GM12878 (cell line): ENCODE measurements at regions not wholly inside any gene's neighbourhood (a gene's known extent, or its start where the extent isn't known, plus 50 kb on each side); places are given as distances from the start of the nearest gene placed in this dataset.

Experiments
- ATAC-seq: fragments of 200-7000 bp; cut with Tn5 transposase; 3 replicates; pipeline ENCODE4 v1.9.1; 2020; ENCODE audit warnings: mild to moderate bottlenecking, moderate library complexity
- BruUV-seq: library from RNA; stranded (reverse); fragments of 400-500 nt; replicated peaks from 2 replicates; lab custom pipeline; 2021; lab: Mats Ljungman, UMichigan
- CTCF ChIA-PET: fragments of 300-600 bp; sonication (Branson Sonifier 250); formaldehyde crosslinking; extraction: SDS; loops from one replicate; lab custom pipeline; 2021; ENCODE audit warnings: inconsistent platforms; lab: Yijun Ruan, JAX
- POLR2A ChIA-PET: fragments of 350-600 bp; formaldehyde crosslinking; extraction: SDS; loops from one replicate; lab custom pipeline; 2021; ENCODE audit warnings: inconsistent platforms; lab: Charles Lee
- RAD21 ChIA-PET: fragments of 300-600 bp; sonication (Branson Sonifier 250); formaldehyde crosslinking; loops from one replicate; lab custom pipeline; 2023; ENCODE audit warnings: antibody characterized with exemption; ENCODE audit not compliant: unreplicated experiment; lab: Charles Lee
- SMC1A ChIA-PET: fragments of 300-600 bp; sonication (Branson Sonifier 250); formaldehyde crosslinking; loops from one replicate; lab custom pipeline; 2023; ENCODE audit not compliant: unreplicated experiment, uncharacterized antibody; lab: Charles Lee
- DNase-seq: peaks from one replicate; pipeline ENCODE4 v3.0.0-alpha.2; 2011; ENCODE audit warnings: low read depth, low spot score
- FAIRE-seq: peaks from 3 replicates; lab custom pipeline; 2011; peaks lifted over from hg19 to GRCh38; lab: Jason Lieb, UNC
- H2AFZ ChIP-seq: 2 replicates; pipeline ENCODE4 v1.6.0; 2011; ENCODE audit warnings: low read depth, low read length, control low read depth; ENCODE audit not compliant: control insufficient read depth
- H3K27ac ChIP-seq: 2 replicates; pipeline ENCODE4 v1.5.1; 2011; ENCODE audit warnings: control low read depth; ENCODE audit not compliant: control insufficient read depth, insufficient read depth
- H3K27me3 ChIP-seq, 2 experiments: replicated peaks in 1 of 2; 2 replicates each; pipeline versions ENCODE4 v1.6.0 to v1.6.1; 2011; ENCODE audit warnings: low read length in 1 of 2; ENCODE audit not compliant: control insufficient read depth in 2 of 2, insufficient read depth in 2 of 2
- H3K36me3 ChIP-seq, 2 experiments: 2 replicates each; pipeline ENCODE4 v1.5.1; 2011; ENCODE audit warnings: low read length in 1 of 2; ENCODE audit not compliant: control insufficient read depth in 2 of 2, insufficient read depth in 2 of 2
- H3K4me1 ChIP-seq: 2 replicates; pipeline ENCODE4 v1.6.1; 2011; ENCODE audit warnings: mild to moderate bottlenecking, low read length, moderate library complexity, mixed read lengths; ENCODE audit not compliant: control insufficient read depth, insufficient read depth
- H3K4me2 ChIP-seq: 2 replicates; pipeline ENCODE4 v1.6.0; 2011; ENCODE audit warnings: control low read depth; ENCODE audit not compliant: control insufficient read depth, insufficient read depth
- H3K4me3 ChIP-seq: fragments of 200-600 bp; sonication (generic); 2 replicates; pipeline ENCODE4 v1.5.1; 2016
- H3K79me2 ChIP-seq: 2 replicates; pipeline ENCODE4 v1.6.0; 2011; ENCODE audit warnings: low read length; ENCODE audit not compliant: control insufficient read depth, insufficient read depth
- H3K9ac ChIP-seq: 2 replicates; pipeline ENCODE4 v1.8.0; 2011; ENCODE audit warnings: low read length, control low read depth, mixed read lengths; ENCODE audit not compliant: control insufficient read depth, insufficient read depth
- H3K9me3 ChIP-seq: replicated peaks from 3 replicates; pipeline ENCODE4 v1.5.1; 2011; ENCODE audit warnings: mild to moderate bottlenecking, low read length; ENCODE audit not compliant: control insufficient read depth, insufficient read depth
- H4K20me1 ChIP-seq: 2 replicates; pipeline ENCODE4 v1.6.0; 2011; ENCODE audit not compliant: control insufficient read depth, insufficient read depth
- CHD1 ChIP-seq: IDR thresholded peaks from 2 replicates; pipeline ENCODE4 v1.6.1; 2012; ENCODE audit warnings: low read depth, low read length, improper control_type of control experiment
- EGR1 ChIP-seq, 2 experiments: IDR thresholded peaks; 1 replicate in 1 of 2; 2 replicates in 1 of 2; pipeline ENCODE4 v1.6.1; 2011 to 2012; ENCODE audit warnings: low read depth in 2 of 2, low read length in 2 of 2, borderline replicate concordance in 1 of 2, mild to moderate bottlenecking in 1 of 2, moderate library complexity in 1 of 2
- IRF3 ChIP-seq: fragments of 450-650 bp; IDR thresholded peaks from 2 replicates; pipeline ENCODE4 v1.6.1; 2014; ENCODE audit warnings: mild to moderate bottlenecking
- MTA2 ChIP-seq: fragments of 450-650 bp; IDR thresholded peaks from 2 replicates; pipeline ENCODE4 v1.6.1; 2016; ENCODE audit warnings: low read depth, mild to moderate bottlenecking, moderate library complexity
- NR2C1 ChIP-seq: fragments of 450-650 bp; IDR thresholded peaks from 2 replicates; pipeline ENCODE4 v1.6.1; 2017; ENCODE audit warnings: antibody characterized with exemption, mild to moderate bottlenecking, moderate library complexity
- POLR2AphosphoS2 ChIP-seq: IDR thresholded peaks from 2 replicates; pipeline ENCODE4 v1.6.1; 2011; ENCODE audit warnings: low read depth, mild to moderate bottlenecking, low read length, improper control_type of control experiment, moderate library complexity
- POLR2AphosphoS5 ChIP-seq: IDR thresholded peaks from 2 replicates; pipeline ENCODE4 v1.6.1; 2011; ENCODE audit warnings: mild to moderate bottlenecking, low read length, inconsistent platforms
- RB1 ChIP-seq: fragments of 450-650 bp; formaldehyde crosslinking; IDR thresholded peaks from 2 replicates; pipeline ENCODE4 v1.6.1; 2017; ENCODE audit warnings: mild to moderate bottlenecking, borderline replicate concordance
- RBBP5 ChIP-seq: fragments of 200-600 bp; sonication (generic); conservative IDR thresholded peaks from 2 replicates; pipeline ENCODE4 v1.6.1; 2016
- ZNF622 ChIP-seq: fragments of 450-650 bp; IDR thresholded peaks from 2 replicates; pipeline ENCODE4 v1.6.1; 2017; ENCODE audit warnings: mild to moderate bottlenecking, inconsistent platforms
- ZZZ3 ChIP-seq: IDR thresholded peaks from 2 replicates; pipeline ENCODE4 v1.6.1; 2011; ENCODE audit warnings: low read depth; ENCODE audit not compliant: control insufficient read depth, insufficient read length
- in situ Hi-C: fragments of 300-500 bp; cut with MboI; formaldehyde crosslinking; loops from 9 replicates; pipeline ENCODE4 v1.14.3; 2018; ENCODE audit warnings: mixed read lengths
- intact Hi-C: fragments of 100-400 bp; cut with micrococcal nuclease; formaldehyde crosslinking; loops from one replicate; pipeline ENCODE4 v1.14.2; 2022; ENCODE audit not compliant: unreplicated experiment

DNA sequence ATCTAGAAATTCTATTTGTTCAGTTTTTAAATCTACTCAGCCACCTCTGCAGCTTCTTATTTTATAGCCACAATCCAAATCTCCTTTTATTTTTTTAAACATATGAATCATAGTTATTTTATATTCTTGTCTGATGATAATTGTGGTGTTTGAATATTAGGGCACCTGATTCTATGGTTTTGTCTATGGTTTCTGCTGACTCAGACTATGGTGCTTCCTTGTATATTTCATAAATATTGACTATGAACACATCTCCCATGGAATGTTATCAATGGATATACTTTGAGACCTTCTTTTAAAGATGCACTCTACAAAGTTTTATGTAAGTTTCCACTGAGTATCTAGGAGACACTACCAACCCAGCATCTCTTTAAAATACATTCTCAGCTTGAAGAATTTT lies 1027.0 kb upstream of the AUTS2 start:
- H3K9me3 ChIP-seq: no peaks in the 10 kb centered on the region
- no TSS peak for BruUV-seq
- no peak overlapping the region for H3K9ac ChIP-seq
- in situ Hi-C loops (no loop called here), intact Hi-C loops (no loop called here)
- no peak for ATAC-seq
- DNase-seq: no peak
- no peaks in the 10 kb centered on the region for H4K20me1 ChIP-seq
- no peak for FAIRE-seq
- ChIA-PET CTCF (no interaction called here), SMC1A (no interaction called here), POLR2A (no interaction called here), RAD21 (no interaction called here)
- H3K4me1 ChIP-seq: no peaks in the 10 kb centered on the region
- no peaks in the 10 kb centered on the region for H3K79me2 ChIP-seq
- no peaks in the 10 kb centered on the region for H3K36me3 ChIP-seq
- H2AFZ ChIP-seq: no peak overlapping the region
- no peak overlapping the region for H3K27ac ChIP-seq
- H3K27me3 ChIP-seq: no peaks in the 10 kb centered on the region
- H3K4me3 ChIP-seq: no peak overlapping the region
- H3K4me2 ChIP-seq: no peak overlapping the region
- no peak for TF ChIP-seq POLR2AphosphoS2
- TF ChIP-seq NR2C1: no peak
- no peak for TF ChIP-seq ZZZ3
- TF ChIP-seq ZNF622: no peak
- TF ChIP-seq CHD1: no peak
- no peak for TF ChIP-seq RB1
- TF ChIP-seq IRF3: no peak
- no peak for TF ChIP-seq POLR2AphosphoS5
- TF ChIP-seq MTA2: no peak
- TF ChIP-seq RBBP5: no peak
- TF ChIP-seq EGR1 (IDR thresholded peaks at IDR 0.05; ENCODE audit: borderline replicate concordance in 1 of 2, low read depth in 2 of 2, low read length in 2 of 2): no peak
